Spleen (tissue), 7 donors: ENCODE measurements at regions not wholly inside any gene's neighbourhood (a gene's known extent, or its start where the extent isn't known, plus 50 kb on each side); places are given as distances from the start of the nearest gene placed in this dataset.

Experiments used
- POLR2AphosphoS5 ChIP-seq, 3 donors: sonication (generic); formaldehyde crosslinking; IDR thresholded peaks; one replicate each; pipeline ENCODE4 v1.5.1; 2017; ENCODE audit warnings: antibody characterized with exemption in 3 of 3
- TF ChIP-seq, protein P1 (sequence below), 11 experiments: fragments of 200-600 bp in 7 of 11; fragments of 450-650 bp in 4 of 11; sonication (generic) in 4 of 11; IDR thresholded peaks in 8 of 11; conservative IDR thresholded peaks in 3 of 11; 1 replicate in 7 of 11; 2 replicates in 4 of 11; pipeline versions ENCODE4 v1.4.0 to v1.8.0; 2016 to 2021; ENCODE audit warnings: antibody characterized with exemption in 11 of 11, inconsistent platforms in 4 of 11, mild to moderate bottlenecking in 1 of 11
- donor health status: DM: no; HTN: no; CAD: no; lungs with moderate emphysema.
- donor health status: DM: no; HTN: no; CAD: no.
- donor health status: DM: no; HTN: no; CAD: no.

DNA sequence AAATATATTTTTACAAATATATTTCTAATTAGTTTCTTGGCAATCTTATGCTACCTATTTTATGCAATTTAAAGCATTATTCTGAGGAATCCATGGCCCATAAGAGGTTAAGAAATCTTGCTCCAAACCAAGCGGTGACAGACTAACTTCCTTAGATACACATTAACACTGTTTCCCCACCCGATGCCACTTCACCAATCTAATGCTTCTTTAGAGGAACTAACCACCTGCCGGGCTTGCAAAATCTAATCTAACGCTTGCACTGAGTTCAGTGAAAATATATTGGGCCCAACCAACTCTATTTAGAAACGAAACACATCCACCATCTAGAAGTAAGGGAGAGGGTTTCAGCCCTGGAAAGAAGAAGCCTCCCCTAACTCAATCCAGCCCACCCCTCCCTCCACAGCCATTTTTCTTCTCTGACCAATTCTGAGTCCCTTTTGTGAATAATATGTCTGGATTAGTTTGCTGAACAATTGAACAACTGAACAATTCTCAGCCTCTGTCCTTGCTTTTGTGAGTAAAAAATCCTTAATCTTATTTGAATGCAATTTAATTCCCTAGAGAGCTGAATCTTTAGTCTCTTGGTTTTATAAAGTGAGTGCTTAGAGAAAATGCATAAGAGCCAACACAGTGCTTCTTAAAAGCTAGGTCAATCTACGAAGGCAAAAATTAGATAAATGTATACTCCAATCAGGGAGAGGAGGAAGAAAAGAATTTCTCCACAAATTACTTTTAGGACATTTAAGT is 150.4 kb upstream of the ADAMTS9 start:
- TF ChIP-seq, protein P1, sequence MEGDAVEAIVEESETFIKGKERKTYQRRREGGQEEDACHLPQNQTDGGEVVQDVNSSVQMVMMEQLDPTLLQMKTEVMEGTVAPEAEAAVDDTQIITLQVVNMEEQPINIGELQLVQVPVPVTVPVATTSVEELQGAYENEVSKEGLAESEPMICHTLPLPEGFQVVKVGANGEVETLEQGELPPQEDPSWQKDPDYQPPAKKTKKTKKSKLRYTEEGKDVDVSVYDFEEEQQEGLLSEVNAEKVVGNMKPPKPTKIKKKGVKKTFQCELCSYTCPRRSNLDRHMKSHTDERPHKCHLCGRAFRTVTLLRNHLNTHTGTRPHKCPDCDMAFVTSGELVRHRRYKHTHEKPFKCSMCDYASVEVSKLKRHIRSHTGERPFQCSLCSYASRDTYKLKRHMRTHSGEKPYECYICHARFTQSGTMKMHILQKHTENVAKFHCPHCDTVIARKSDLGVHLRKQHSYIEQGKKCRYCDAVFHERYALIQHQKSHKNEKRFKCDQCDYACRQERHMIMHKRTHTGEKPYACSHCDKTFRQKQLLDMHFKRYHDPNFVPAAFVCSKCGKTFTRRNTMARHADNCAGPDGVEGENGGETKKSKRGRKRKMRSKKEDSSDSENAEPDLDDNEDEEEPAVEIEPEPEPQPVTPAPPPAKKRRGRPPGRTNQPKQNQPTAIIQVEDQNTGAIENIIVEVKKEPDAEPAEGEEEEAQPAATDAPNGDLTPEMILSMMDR (IDR thresholded peaks at IDR 0.05 in 8 of 11, conservative IDR thresholded peaks at IDR 0.05 in 3 of 11) = no peak
- no peak for TF ChIP-seq POLR2AphosphoS5 (IDR thresholded peaks at IDR 0.05)
